CD4-positive, alpha-beta T cell treated with Interferon alpha-2 for 1 hour (primary cell): ENCODE measurements at regions not wholly inside any gene's neighbourhood (a gene's known extent, or its start where the extent isn't known, plus 50 kb on each side); places are given as distances from the start of the nearest gene placed in this dataset.

Source experiments
- DNase-seq, 2 donors: peaks; one replicate each; pipeline ENCODE4 v3.0.0-alpha.2; 2020 to 2022

- no peak for DNase-seq
Measured at GRCh38 chr5:4911646-4912403, 228.3 kb upstream of the ADAMTS16 start.

- DNase-seq, result no peak
Measured at GRCh38 chr5:4921929-4922328, 218.2 kb upstream of the ADAMTS16 start.

- no peak for DNase-seq
Measured at GRCh38 chr5:4924577-4924976, 215.6 kb upstream of the ADAMTS16 start.

GRCh38 chr5:4927097-4927496, 213.0 kb upstream of the ADAMTS16 start:
- DNase-seq, result no peak

GRCh38 chr5:4928409-4928808, 211.7 kb upstream of the ADAMTS16 start:
- no peak for DNase-seq

GRCh38 chr5:4929092-4929655, 211.0 kb upstream of the ADAMTS16 start:
- no peak for DNase-seq

GRCh38 chr5:4939042-4939781, 200.9 kb upstream of the ADAMTS16 start:
- DNase-seq, result no peak

GRCh38 chr5:4941161-4941560, 199.0 kb upstream of the ADAMTS16 start:
- no peak for DNase-seq

- no peak for DNase-seq
Measured at GRCh38 chr5:4941957-4942830, 197.9 kb upstream of the ADAMTS16 start.

- no peak for DNase-seq
Measured at GRCh38 chr5:4942831-4943178, 197.3 kb upstream of the ADAMTS16 start.

GRCh38 chr5:4945296-4945695, 194.8 kb upstream of the ADAMTS16 start:
- no peak for DNase-seq

GRCh38 chr5:4947106-4947505, 193.0 kb upstream of the ADAMTS16 start:
- no peak for DNase-seq

- DNase-seq, result no peak
Measured at GRCh38 chr5:4947893-4948536, 192.1 kb upstream of the ADAMTS16 start.

GRCh38 chr5:4949108-4949507, 191.0 kb upstream of the ADAMTS16 start:
- DNase-seq, result no peak

GRCh38 chr5:4953576-4953975, 186.6 kb upstream of the ADAMTS16 start:
- DNase-seq, result no peak

GRCh38 chr5:4954048-4954447, 186.1 kb upstream of the ADAMTS16 start:
- DNase-seq, result no peak

- no peak for DNase-seq
Measured at GRCh38 chr5:4963265-4963664, 176.9 kb upstream of the ADAMTS16 start.

- no peak for DNase-seq
Measured at GRCh38 chr5:4969351-4969750, 170.8 kb upstream of the ADAMTS16 start.

GRCh38 chr5:4970171-4970570, 170.0 kb upstream of the ADAMTS16 start:
- DNase-seq, result no peak

GRCh38 chr5:4976902-4977301, 163.2 kb upstream of the ADAMTS16 start:
- DNase-seq, result no peak

GRCh38 chr5:4977416-4978110, 162.6 kb upstream of the ADAMTS16 start:
- DNase-seq, result no peak

GRCh38 chr5:4980201-4980600, 159.9 kb upstream of the ADAMTS16 start:
- DNase-seq, result no peak
